ENCODE measurements at regions not wholly inside any gene's neighbourhood (a gene's known extent, or its start where the extent isn't known, plus 50 kb on each side); places are given as distances from the start of the nearest gene placed in this dataset.
A peak's percentile ranks its signal among the peaks of the same experiment; 100 is the strongest.

DNA sequence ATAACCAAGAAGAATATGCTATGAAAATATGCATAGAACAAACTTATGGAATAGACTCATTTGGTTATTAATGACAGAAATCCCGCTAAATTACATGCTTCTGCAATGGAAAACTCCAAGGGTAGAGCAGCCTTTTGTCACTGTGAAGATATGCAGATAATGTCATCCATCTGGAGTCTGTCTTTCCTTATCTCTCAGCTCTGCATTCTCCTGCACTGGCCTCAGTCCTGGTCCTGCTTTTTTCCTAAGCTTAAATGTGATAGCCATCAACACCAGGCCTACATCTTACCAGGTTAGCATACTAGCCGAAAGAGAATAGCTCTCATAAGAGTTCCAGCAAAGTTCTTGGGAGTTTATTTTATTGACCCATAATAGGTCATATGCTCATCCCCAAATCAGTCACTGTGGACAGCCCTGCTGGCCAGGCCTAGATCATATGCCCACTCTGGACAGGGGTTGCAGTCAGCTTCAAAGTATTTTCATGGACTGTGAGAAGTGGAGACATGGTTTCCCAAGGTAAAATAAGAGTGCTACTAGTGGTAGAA is 86.5 kb upstream of the LEF1 start:
- no peak for DNase-seq (ENCODE audit: extremely low spot score)
- CTCF ChIA-PET, result no interaction called here
- TF ChIP-seq HDGF (IDR thresholded peaks at IDR 0.05; ENCODE audit: borderline replicate concordance) (no peak), SP1 (IDR thresholded peaks at IDR 0.05) (no peak), FOXK2 (IDR thresholded peaks at IDR 0.05) (no peak), SUZ12 (IDR thresholded peaks at IDR 0.05) (no peak), ZNF384 (IDR thresholded peaks at IDR 0.05) (no peak), ELF4 (IDR thresholded peaks at IDR 0.05) (no peak), FOXM1 (IDR thresholded peaks at IDR 0.05; ENCODE audit: borderline replicate concordance) (no peak), BHLHE40 (IDR thresholded peaks at IDR 0.05; ENCODE audit: borderline replicate concordance) (no peak), ARNT (IDR thresholded peaks at IDR 0.05) (no peak), L3MBTL2 (conservative IDR thresholded peaks at IDR 0.05) (no peak), TARDBP (IDR thresholded peaks at IDR 0.05) (no peak), FOXA1 (IDR thresholded peaks at IDR 0.05) (no peak), LEF1 (IDR thresholded peaks at IDR 0.05; ENCODE audit: borderline replicate concordance) (no peak), CTBP1 (IDR thresholded peaks at IDR 0.05; ENCODE audit: borderline replicate concordance) (no peak)
- TF ChIP-seq, protein P1, sequence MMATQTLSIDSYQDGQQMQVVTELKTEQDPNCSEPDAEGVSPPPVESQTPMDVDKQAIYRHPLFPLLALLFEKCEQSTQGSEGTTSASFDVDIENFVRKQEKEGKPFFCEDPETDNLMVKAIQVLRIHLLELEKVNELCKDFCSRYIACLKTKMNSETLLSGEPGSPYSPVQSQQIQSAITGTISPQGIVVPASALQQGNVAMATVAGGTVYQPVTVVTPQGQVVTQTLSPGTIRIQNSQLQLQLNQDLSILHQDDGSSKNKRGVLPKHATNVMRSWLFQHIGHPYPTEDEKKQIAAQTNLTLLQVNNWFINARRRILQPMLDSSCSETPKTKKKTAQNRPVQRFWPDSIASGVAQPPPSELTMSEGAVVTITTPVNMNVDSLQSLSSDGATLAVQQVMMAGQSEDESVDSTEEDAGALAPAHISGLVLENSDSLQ (IDR thresholded peaks at IDR 0.05), result no peak
- POLR2A ChIA-PET, result no interaction called here

DNA sequence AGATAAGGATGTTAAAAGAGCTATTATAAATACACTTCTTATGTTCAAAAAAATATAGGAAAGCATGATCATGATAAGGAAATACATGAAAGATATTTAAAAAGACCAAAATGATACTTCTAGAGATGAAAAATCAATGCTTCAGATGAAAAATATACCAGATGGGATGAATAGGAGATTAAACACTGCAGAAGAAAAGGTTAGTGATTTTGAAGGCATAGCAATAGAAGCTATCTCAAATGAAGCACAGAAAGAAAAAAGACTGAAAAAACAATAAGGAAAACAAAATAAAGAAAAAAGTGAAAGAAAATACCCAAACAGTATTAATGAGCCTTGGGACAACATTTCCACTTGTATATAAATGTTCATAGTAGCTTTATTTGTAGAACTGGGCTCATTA is 80.7 kb upstream of the LEF1 start:
- ChIA-PET POLR2A (no interaction called here), CTCF (no interaction called here)
- DNase-seq (ENCODE audit: extremely low spot score), result no peak
- no peak for TF ChIP-seq NFRKB (IDR thresholded peaks at IDR 0.05)
- no peak for TF ChIP-seq ARNT (IDR thresholded peaks at IDR 0.05)
- TF ChIP-seq LEF1 (IDR thresholded peaks at IDR 0.05; ENCODE audit: borderline replicate concordance), result no peak
- TF ChIP-seq SUZ12 (IDR thresholded peaks at IDR 0.05), result no peak
- TF ChIP-seq SP1 (IDR thresholded peaks at IDR 0.05), result no peak
- no peak for TF ChIP-seq HDGF (IDR thresholded peaks at IDR 0.05; ENCODE audit: borderline replicate concordance)
- no peak for TF ChIP-seq L3MBTL2 (conservative IDR thresholded peaks at IDR 0.05)
- TF ChIP-seq ELF4 (IDR thresholded peaks at IDR 0.05), result no peak
- no peak for TF ChIP-seq BHLHE40 (IDR thresholded peaks at IDR 0.05; ENCODE audit: borderline replicate concordance)
- TF ChIP-seq ZNF384 (IDR thresholded peaks at IDR 0.05), result no peak
- no peak for TF ChIP-seq FOXK2 (IDR thresholded peaks at IDR 0.05)
- no peak for TF ChIP-seq FOXA1 (IDR thresholded peaks at IDR 0.05)
- no peak for TF ChIP-seq CTBP1 (IDR thresholded peaks at IDR 0.05; ENCODE audit: borderline replicate concordance)
- TF ChIP-seq FOXM1 (IDR thresholded peaks at IDR 0.05; ENCODE audit: borderline replicate concordance), result no peak
- TF ChIP-seq, protein P1 (IDR thresholded peaks at IDR 0.05), result no peak

DNA sequence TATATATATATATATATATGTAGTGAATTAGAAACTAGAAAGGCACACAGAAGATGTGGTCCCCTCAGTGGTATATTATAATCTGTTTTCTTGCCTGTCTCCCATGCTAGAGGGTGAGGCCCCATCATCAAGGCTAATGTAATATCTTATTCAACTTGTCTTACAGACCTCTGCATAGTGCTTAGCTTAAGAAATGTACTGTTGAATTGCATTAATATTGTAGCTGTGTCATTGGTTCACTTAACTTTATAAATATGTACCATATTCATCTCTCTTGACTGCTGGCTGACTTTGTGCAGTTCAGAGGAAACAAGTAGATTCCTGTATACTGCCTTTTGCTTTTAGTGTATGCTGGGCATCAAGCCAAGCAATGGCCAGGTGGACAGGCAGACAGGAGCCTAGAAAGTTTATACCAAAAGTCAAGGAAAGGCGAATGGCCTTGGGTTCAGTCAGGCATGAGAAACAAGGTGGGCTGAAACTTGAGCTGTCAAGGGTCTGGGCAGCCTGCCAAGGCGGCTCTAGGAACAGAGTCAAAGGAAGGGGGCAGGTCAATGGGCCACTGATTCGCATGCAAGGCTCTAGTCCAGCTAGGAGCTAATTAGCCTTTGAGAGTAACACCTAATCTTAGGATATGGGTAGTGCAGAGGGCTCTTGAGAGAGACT is 78.8 kb upstream of the LEF1 start:
- ChIA-PET POLR2A (no interaction called here), CTCF (no interaction called here)
- peak; percentile 72 for DNase-seq (ENCODE audit: extremely low spot score)
- TF ChIP-seq ARNT (IDR thresholded peaks at IDR 0.05) (0 out of 2 replicates have a peak, but pooled peaks have one; percentile 43), BHLHE40 (IDR thresholded peaks at IDR 0.05; ENCODE audit: borderline replicate concordance) (no peak)

DNA sequence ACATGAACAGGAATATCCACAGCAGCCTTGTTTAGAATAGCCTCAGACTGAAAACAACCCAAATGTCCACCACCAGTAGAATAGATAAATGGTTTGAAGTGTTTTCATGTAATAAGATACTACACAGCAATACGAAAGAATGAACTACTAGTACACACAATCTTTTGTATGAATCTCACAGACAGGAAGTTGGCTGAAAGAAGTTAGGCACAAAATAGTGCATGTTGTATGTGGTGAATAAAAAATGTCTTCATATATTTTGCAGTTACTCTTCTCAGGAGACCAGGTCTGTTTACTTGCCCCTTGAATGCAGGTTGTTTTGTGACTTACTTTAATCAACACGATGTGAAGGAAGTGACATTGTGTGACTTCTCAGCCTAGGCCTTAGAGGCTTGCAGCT is 75.9 kb upstream of the LEF1 start:
- CTCF ChIA-PET, result no interaction called here
- no peak for DNase-seq (ENCODE audit: extremely low spot score)
- POLR2A ChIA-PET, result no interaction called here
- TF ChIP-seq TARDBP (IDR thresholded peaks at IDR 0.05) (no peak), BHLHE40 (IDR thresholded peaks at IDR 0.05; ENCODE audit: borderline replicate concordance) (no peak), ARNT (IDR thresholded peaks at IDR 0.05) (no peak), CTBP1 (IDR thresholded peaks at IDR 0.05; ENCODE audit: borderline replicate concordance) (no peak), L3MBTL2 (conservative IDR thresholded peaks at IDR 0.05) (no peak), ELF4 (IDR thresholded peaks at IDR 0.05) (no peak)
- TF ChIP-seq, protein P1 (IDR thresholded peaks at IDR 0.05), result no peak

DNA sequence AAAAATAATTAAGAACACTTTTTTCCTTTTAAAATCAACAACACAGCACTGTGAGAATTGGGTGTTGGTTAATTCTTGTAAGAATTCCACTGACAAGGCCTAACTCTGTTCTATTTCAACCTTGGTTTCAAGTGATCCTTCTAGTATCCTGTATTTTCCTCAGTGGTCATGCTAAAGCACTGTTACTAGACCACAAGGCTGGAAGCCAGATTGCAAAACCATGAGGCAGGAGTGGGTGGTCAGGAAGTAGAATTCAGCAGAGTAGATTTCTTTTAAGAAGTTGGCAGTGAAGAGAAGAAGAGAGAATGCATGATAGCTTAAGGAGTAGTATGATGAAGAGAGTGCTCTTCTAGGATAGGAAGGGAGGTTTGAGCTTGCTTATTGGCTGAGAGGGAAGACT is 71.6 kb upstream of the LEF1 start:
- ChIA-PET CTCF (no interaction called here), POLR2A (no interaction called here)
- DNase-seq (ENCODE audit: extremely low spot score), result no peak
- TF ChIP-seq SUZ12 (IDR thresholded peaks at IDR 0.05), result no peak
- no peak for TF ChIP-seq FOXK2 (IDR thresholded peaks at IDR 0.05)
- TF ChIP-seq CTBP1 (IDR thresholded peaks at IDR 0.05; ENCODE audit: borderline replicate concordance), result no peak
- TF ChIP-seq SP1 (IDR thresholded peaks at IDR 0.05), result no peak
- no peak for TF ChIP-seq FOXM1 (IDR thresholded peaks at IDR 0.05; ENCODE audit: borderline replicate concordance)
- no peak for TF ChIP-seq FOXA1 (IDR thresholded peaks at IDR 0.05)
- no peak for TF ChIP-seq BHLHE40 (IDR thresholded peaks at IDR 0.05; ENCODE audit: borderline replicate concordance)
- no peak for TF ChIP-seq ARNT (IDR thresholded peaks at IDR 0.05)
- TF ChIP-seq L3MBTL2 (conservative IDR thresholded peaks at IDR 0.05), result no peak
- TF ChIP-seq TARDBP (IDR thresholded peaks at IDR 0.05), result no peak

DNA sequence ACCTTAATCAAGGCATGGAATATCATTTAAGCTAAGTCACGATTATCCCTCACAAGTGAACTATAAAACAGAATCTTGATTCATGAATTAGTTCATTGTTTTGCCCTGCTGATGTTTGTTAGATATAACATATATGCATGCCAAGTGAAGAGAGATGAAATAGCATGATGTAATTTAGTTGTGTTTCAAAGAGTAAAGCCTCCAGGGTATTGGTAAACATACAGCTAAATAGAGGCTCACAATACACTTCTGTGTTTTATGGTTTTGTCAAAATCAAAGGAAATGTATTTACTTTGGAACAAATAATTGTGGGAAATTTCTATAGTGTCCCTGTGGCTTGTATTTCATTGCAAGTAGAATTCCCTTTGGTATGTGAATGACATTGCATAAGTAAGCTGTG is 69.0 kb upstream of the LEF1 start:
- TF ChIP-seq LEF1 (IDR thresholded peaks at IDR 0.05; ENCODE audit: borderline replicate concordance) (no peak), TARDBP (IDR thresholded peaks at IDR 0.05) (no peak), FOXM1 (IDR thresholded peaks at IDR 0.05; ENCODE audit: borderline replicate concordance) (no peak), BHLHE40 (IDR thresholded peaks at IDR 0.05; ENCODE audit: borderline replicate concordance) (no peak), SP1 (IDR thresholded peaks at IDR 0.05) (no peak), ELF4 (IDR thresholded peaks at IDR 0.05) (no peak), NFRKB (IDR thresholded peaks at IDR 0.05) (no peak), SUZ12 (IDR thresholded peaks at IDR 0.05) (no peak)
- TF ChIP-seq, protein P1 (IDR thresholded peaks at IDR 0.05), result no peak
- POLR2A ChIA-PET, result interaction anchor here (1.2 kb wide), 1 partner anchor 13 kb away, joined by 3 read pairs; no protein-coding TSS in a partner anchor
- CTCF ChIA-PET, result no interaction called here

More for the DNA sequence above, 69.0 kb upstream of the LEF1 start:
- DNase-seq (ENCODE audit: extremely low spot score), result no peak
